HepG2 (cell line): ENCODE measurements at regions not wholly inside any gene's neighbourhood (a gene's known extent, or its start where the extent isn't known, plus 50 kb on each side); places are given as distances from the start of the nearest gene placed in this dataset.

ENCODE experiments used
- ATF1 ChIP-seq: IDR thresholded peaks from 2 replicates; pipeline ENCODE4 v1.6.1; 2016; ENCODE audit warnings: mild to moderate bottlenecking, control low read depth
- GTF2F1 ChIP-seq: fragments of 150-350 bp; IDR thresholded peaks from 2 replicates; pipeline ENCODE4 v1.6.1; 2014; ENCODE audit warnings: low read length
- REST ChIP-seq, 2 experiments: IDR thresholded peaks; 2 replicates each; pipeline ENCODE4 v1.6.1; 2011 to 2012; ENCODE audit warnings: low read length in 2 of 2, borderline replicate concordance in 1 of 2, low read depth in 1 of 2, mild to moderate bottlenecking in 1 of 2, moderate library complexity in 1 of 2
- TAF1 ChIP-seq: sonication (generic); formaldehyde crosslinking; IDR thresholded peaks from 2 replicates; pipeline ENCODE4 v1.4.0; 2020; ENCODE audit warnings: missing genetic modification reagents
- TBL1XR1 ChIP-seq: fragments of 150-350 bp; IDR thresholded peaks from 2 replicates; pipeline ENCODE4 v1.6.1; 2014; ENCODE audit warnings: borderline replicate concordance, low read length; ENCODE audit not compliant: partially characterized antibody
- ZNF331 ChIP-seq: sonication (generic); formaldehyde crosslinking; IDR thresholded peaks from 2 replicates; pipeline ENCODE4 v1.4.0; 2020; ENCODE audit warnings: missing genetic modification reagents
- TF ChIP-seq, protein P1 (sequence below): sonication (generic); formaldehyde crosslinking; IDR thresholded peaks from 2 replicates; pipeline ENCODE4 v1.8.1; 2022; ENCODE audit warnings: mild to moderate bottlenecking, missing genetic modification reagents
- TF ChIP-seq, protein P2 (sequence below): sonication (generic); formaldehyde crosslinking; IDR thresholded peaks from 2 replicates; pipeline ENCODE4 v1.5.0; 2020; ENCODE audit warnings: missing genetic modification reagents, mild to moderate bottlenecking, borderline replicate concordance

- TF ChIP-seq, protein P1, sequence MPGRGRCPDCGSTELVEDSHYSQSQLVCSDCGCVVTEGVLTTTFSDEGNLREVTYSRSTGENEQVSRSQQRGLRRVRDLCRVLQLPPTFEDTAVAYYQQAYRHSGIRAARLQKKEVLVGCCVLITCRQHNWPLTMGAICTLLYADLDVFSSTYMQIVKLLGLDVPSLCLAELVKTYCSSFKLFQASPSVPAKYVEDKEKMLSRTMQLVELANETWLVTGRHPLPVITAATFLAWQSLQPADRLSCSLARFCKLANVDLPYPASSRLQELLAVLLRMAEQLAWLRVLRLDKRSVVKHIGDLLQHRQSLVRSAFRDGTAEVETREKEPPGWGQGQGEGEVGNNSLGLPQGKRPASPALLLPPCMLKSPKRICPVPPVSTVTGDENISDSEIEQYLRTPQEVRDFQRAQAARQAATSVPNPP (CRISPR knock-in tag), result no peak
- no peak for TF ChIP-seq TBL1XR1
- TF ChIP-seq TAF1 (CRISPR knock-in tag), result no peak
- no peak for TF ChIP-seq ATF1 (CRISPR knock-in tag)
- no peak for TF ChIP-seq GTF2F1
- TF ChIP-seq, protein P2, sequence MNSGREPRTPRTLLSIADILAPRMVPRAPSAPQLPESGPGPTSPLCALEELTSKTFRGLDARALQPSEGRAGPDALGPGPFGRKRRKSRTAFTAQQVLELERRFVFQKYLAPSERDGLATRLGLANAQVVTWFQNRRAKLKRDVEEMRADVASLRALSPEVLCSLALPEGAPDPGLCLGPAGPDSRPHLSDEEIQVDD (CRISPR knock-in tag), result no peak
- no peak for TF ChIP-seq REST (IDR thresholded peaks at IDR 0.05; ENCODE audit: borderline replicate concordance in 1 of 2, low read depth in 1 of 2, low read length in 2 of 2)
- no peak for TF ChIP-seq ZNF331 (CRISPR knock-in tag)
Measured at GRCh38 chr5:97499605-97500004, 316.6 kb upstream of the RIOK2 start.
